GM23338 (cell line): ENCODE measurements at regions not wholly inside any gene's neighbourhood (a gene's known extent, or its start where the extent isn't known, plus 50 kb on each side); places are given as distances from the start of the nearest gene placed in this dataset.

ENCODE experiments used
- ATAC-seq: fragments of 200-7000 bp; cut with Tn5 transposase; 3 replicates; pipeline ENCODE4 v1.9.1; 2020
- DNase-seq: peaks from one replicate; pipeline ENCODE4 v3.0.0-alpha.2; 2015; ENCODE audit warnings: low spot score
- H2AFZ ChIP-seq: fragments of 200-600 bp; sonication (generic); 2 replicates; pipeline ENCODE4 v1.8.0; 2016; ENCODE audit warnings: antibody characterized with exemption, mild to moderate bottlenecking, moderate library complexity
- H3F3A ChIP-seq: fragments of 200-600 bp; sonication (generic); replicated peaks from 2 replicates; pipeline ENCODE4 v1.8.0; 2017; ENCODE audit warnings: antibody characterized with exemption, mixed run types, low read depth
- H3K27ac ChIP-seq: fragments of 200-600 bp; sonication (generic); 2 replicates; pipeline ENCODE4 v1.6.1; 2016; ENCODE audit warnings: low read depth
- H3K27me3 ChIP-seq: fragments of 200-600 bp; sonication (generic); 2 replicates; pipeline ENCODE4 v1.8.0; 2016; ENCODE audit warnings: mild to moderate bottlenecking, mixed run types, moderate library complexity; ENCODE audit not compliant: insufficient read depth
- H3K36me3 ChIP-seq: fragments of 200-600 bp; sonication (generic); 2 replicates; pipeline ENCODE4 v1.8.0; 2016; ENCODE audit warnings: mild to moderate bottlenecking; ENCODE audit not compliant: insufficient read depth
- H3K4me1 ChIP-seq: fragments of 200-600 bp; sonication (generic); 2 replicates; pipeline ENCODE4 v1.8.0; 2016; ENCODE audit warnings: mild to moderate bottlenecking, moderate library complexity; ENCODE audit not compliant: insufficient read depth
- H3K4me2 ChIP-seq: fragments of 200-600 bp; sonication (generic); 2 replicates; pipeline ENCODE4 v1.7.1; 2017; ENCODE audit warnings: mixed run types
- H3K4me3 ChIP-seq: fragments of 200-600 bp; sonication (generic); 2 replicates; pipeline ENCODE4 v1.6.1; 2016; ENCODE audit warnings: mixed run types
- H3K79me2 ChIP-seq: fragments of 200-600 bp; sonication (generic); replicated peaks from 2 replicates; pipeline ENCODE4 v1.8.0; 2017; ENCODE audit warnings: mild to moderate bottlenecking; ENCODE audit not compliant: insufficient read depth
- H3K9me2 ChIP-seq: fragments of 200-600 bp; sonication (generic); 2 replicates; pipeline ENCODE4 v1.8.0; 2017; ENCODE audit not compliant: insufficient read depth
- H4K20me1 ChIP-seq: fragments of 200-600 bp; sonication (generic); replicated peaks from 2 replicates; pipeline ENCODE4 v1.8.0; 2017; ENCODE audit warnings: mild to moderate bottlenecking; ENCODE audit not compliant: insufficient read depth
- H3K27ac Mint-ChIP-seq: 2 replicates; pipeline ENCODE4 v1.8.0; 2020; ENCODE audit warnings: inconsistent platforms, mild to moderate bottlenecking, moderate library complexity, mixed read lengths
- H3K27me3 Mint-ChIP-seq: 3 replicates; pipeline ENCODE4 v1.8.0; 2022; ENCODE audit warnings: low read depth, mild to moderate bottlenecking, moderate library complexity, mixed read lengths, inconsistent platforms; ENCODE audit not compliant: insufficient read depth, poor library complexity
- H3K36me3 Mint-ChIP-seq: 3 replicates; pipeline ENCODE4 v1.8.0; 2021; ENCODE audit warnings: low read depth, mild to moderate bottlenecking, inconsistent platforms, moderate library complexity, mixed read lengths
- H3K4me1 Mint-ChIP-seq: 3 replicates; pipeline ENCODE4 v1.8.0; 2020; ENCODE audit warnings: mild to moderate bottlenecking, inconsistent platforms, mixed read lengths
- H3K4me3 Mint-ChIP-seq: 3 replicates; pipeline ENCODE4 v1.8.0; 2021; ENCODE audit warnings: moderate library complexity, mild to moderate bottlenecking, inconsistent platforms, mixed read lengths
- H3K9me3 Mint-ChIP-seq: 3 replicates; pipeline ENCODE4 v1.8.0; 2020; ENCODE audit warnings: moderate library complexity, mild to moderate bottlenecking, inconsistent platforms, mixed read lengths
- CREB1 ChIP-seq: fragments of 250-450 bp; sonication (Bioruptor Pico); IDR thresholded peaks from 2 replicates; pipeline ENCODE4 v1.5.0; 2020; ENCODE audit warnings: low read depth, mild to moderate bottlenecking, moderate library complexity
- CTCF ChIP-seq, 2 experiments: fragments of 200-600 bp in 1 of 2; sonication (generic) in 1 of 2; conservative IDR thresholded peaks; 2 replicates each; pipeline versions ENCODE4 v1.5.1 to v1.6.1; 2016 to 2017; ENCODE audit warnings: antibody characterized with exemption in 2 of 2, low read depth in 2 of 2, mild to moderate bottlenecking in 2 of 2, moderate library complexity in 1 of 2
- ETS1 ChIP-seq: IDR thresholded peaks from 2 replicates; pipeline ENCODE4 v1.6.1; 2016; ENCODE audit warnings: antibody characterized with exemption
- EZH2 ChIP-seq: fragments of 200-600 bp; sonication (generic); IDR thresholded peaks from one replicate; pipeline ENCODE4 v1.8.0; 2017; ENCODE audit warnings: antibody characterized with exemption, mild to moderate bottlenecking, low read depth; ENCODE audit not compliant: unreplicated experiment
- EZH2phosphoT487 ChIP-seq: fragments of 200-600 bp; sonication (generic); IDR thresholded peaks from one replicate; pipeline ENCODE4 v1.8.1; 2018; ENCODE audit warnings: antibody characterized with exemption; ENCODE audit not compliant: unreplicated experiment
- JUNB ChIP-seq: IDR thresholded peaks from one replicate; pipeline ENCODE4 v1.6.1; 2016; ENCODE audit warnings: antibody characterized with exemption; ENCODE audit not compliant: unreplicated experiment
- NANOG ChIP-seq: IDR thresholded peaks from 2 replicates; pipeline ENCODE4 v1.6.1; 2016; ENCODE audit warnings: antibody characterized with exemption, borderline replicate concordance
- POLR2AphosphoS5 ChIP-seq: IDR thresholded peaks from 2 replicates; pipeline ENCODE4 v1.6.1; 2016; ENCODE audit warnings: antibody characterized with exemption, low read depth
- REST ChIP-seq: IDR thresholded peaks from one replicate; pipeline ENCODE4 v1.6.1; 2018; ENCODE audit warnings: antibody characterized with exemption; ENCODE audit not compliant: unreplicated experiment
- STAT1 ChIP-seq: IDR thresholded peaks from one replicate; pipeline ENCODE4 v1.6.1; 2016; ENCODE audit warnings: antibody characterized with exemption; ENCODE audit not compliant: unreplicated experiment
- ZNF114 ChIP-seq: fragments of 250-450 bp; sonication (Bioruptor Pico); IDR thresholded peaks from 2 replicates; pipeline ENCODE4 v1.5.0; 2020; ENCODE audit warnings: mild to moderate bottlenecking, moderate library complexity
- ZNF331 ChIP-seq: fragments of 250-450 bp; sonication (Bioruptor Pico); IDR thresholded peaks from 2 replicates; pipeline ENCODE4 v1.5.0; 2020; ENCODE audit warnings: low read depth, mild to moderate bottlenecking, moderate library complexity
- ZNF462 ChIP-seq: fragments of 250-450 bp; sonication (Bioruptor Pico); IDR thresholded peaks from 2 replicates; pipeline ENCODE4 v1.5.0; 2020; ENCODE audit warnings: mild to moderate bottlenecking, moderate library complexity

GRCh38 chr2:59322870-59323269 is 1081.7 kb upstream of the FANCL start:
- H3K36me3 Mint-ChIP-seq: peaks cover 15% of the 10 kb centered on the region; the same call in 2 of the 3 replicates
- H3K4me1 ChIP-seq: no peaks in the 10 kb centered on the region
- no peak overlapping the region for H2AFZ ChIP-seq
- ATAC-seq (no peak), DNase-seq (no peak)
- no peak overlapping the region for H3K4me3 ChIP-seq
- peaks cover 24% of the 10 kb centered on the region for H3K9me3 Mint-ChIP-seq
- no peak overlapping the region for H3K27ac Mint-ChIP-seq
- no peak overlapping the region for H3K27ac ChIP-seq
- H3K4me3 Mint-ChIP-seq: no peak overlapping the region
- H3K79me2 ChIP-seq: no peaks in the 10 kb centered on the region
- no peak overlapping the region for H3K4me2 ChIP-seq
- 0 out of 2 replicates have a peak, but pooled peaks cover 3% of the 10 kb centered on the region for H3K36me3 ChIP-seq
- H3K9me2 ChIP-seq: no peaks in the 10 kb centered on the region
- no peaks in the 10 kb centered on the region for H4K20me1 ChIP-seq
- H3F3A ChIP-seq: no peaks in the 10 kb centered on the region
- no peak for TF ChIP-seq ETS1
- no peak for TF ChIP-seq REST
- TF ChIP-seq CREB1 (CRISPR knock-in tag): no peak
- TF ChIP-seq EZH2: no peak
- no peak for TF ChIP-seq CTCF (conservative IDR thresholded peaks at IDR 0.05; ENCODE audit: low read depth in 2 of 2)
- TF ChIP-seq POLR2AphosphoS5: no peak
- no peak for TF ChIP-seq ZNF114 (CRISPR knock-in tag)
- TF ChIP-seq ZNF462: no peak
- no peak for TF ChIP-seq NANOG
- TF ChIP-seq EZH2phosphoT487: no peak
- no peak for TF ChIP-seq ZNF331 (CRISPR knock-in tag)
- TF ChIP-seq JUNB: no peak
- TF ChIP-seq STAT1: no peak
- H3K27me3 Mint-ChIP-seq: peaks cover 3% of the 10 kb centered on the region
- no peaks in the 10 kb centered on the region for H3K4me1 Mint-ChIP-seq
- H3K27me3 ChIP-seq: no peaks in the 10 kb centered on the region
